Progenitor cell of endocrine pancreas (in vitro differentiated cells): ENCODE measurements at regions not wholly inside any gene's neighbourhood (a gene's known extent, or its start where the extent isn't known, plus 50 kb on each side); places are given as distances from the start of the nearest gene placed in this dataset.

ENCODE experiments used
- DNase-seq: peaks from one replicate; pipeline ENCODE4 v3.0.0; 2021; ENCODE audit warnings: low spot score; ENCODE audit not compliant: unreplicated experiment
- H3K27ac Mint-ChIP-seq: 2 replicates; pipeline ENCODE4 v1.8.0; 2021; ENCODE audit warnings: mild to moderate bottlenecking, moderate library complexity, mixed read lengths
- H3K27me3 Mint-ChIP-seq: 2 replicates; pipeline ENCODE4 v1.8.0; 2021; ENCODE audit warnings: mixed read lengths
- H3K36me3 Mint-ChIP-seq: 2 replicates; pipeline ENCODE4 v1.8.0; 2022; ENCODE audit warnings: mixed read lengths; ENCODE audit not compliant: insufficient read depth
- H3K4me1 Mint-ChIP-seq: 2 replicates; pipeline ENCODE4 v1.8.0; 2021; ENCODE audit warnings: low read depth, mixed read lengths
- H3K4me3 Mint-ChIP-seq: 2 replicates; pipeline ENCODE4 v1.8.0; 2021; ENCODE audit warnings: low read depth, mild to moderate bottlenecking, moderate library complexity, mixed read lengths
- H3K9me3 Mint-ChIP-seq: 2 replicates; pipeline ENCODE4 v1.8.0; 2021; ENCODE audit warnings: low read depth, mixed read lengths
- TF ChIP-seq, protein P1 (sequence below): fragments of 200-600 bp; sonication (generic); IDR thresholded peaks from one replicate; pipeline ENCODE4 v1.5.0; 2021; ENCODE audit warnings: antibody characterized with exemption, mild to moderate bottlenecking; ENCODE audit not compliant: unreplicated experiment

DNA sequence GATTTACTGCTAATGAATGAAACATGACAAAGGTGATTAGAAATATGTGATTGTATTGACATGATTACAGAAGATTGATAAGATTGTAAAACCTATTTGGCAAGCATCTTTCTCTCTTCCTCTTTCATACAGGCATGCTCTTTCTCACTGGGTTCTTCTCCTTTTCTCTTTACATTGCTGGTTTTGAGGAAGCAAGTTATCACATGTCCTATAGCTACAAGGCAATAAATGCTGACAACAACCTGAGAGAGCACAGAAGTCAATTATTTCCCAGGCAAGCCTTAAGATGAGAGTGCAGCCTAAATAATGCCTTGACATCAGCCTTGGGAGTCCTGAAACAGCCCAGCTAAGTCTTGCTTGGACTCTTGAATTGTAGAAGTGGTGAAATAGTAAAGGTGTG is 875.0 kb downstream of the SLITRK1 start:
- no peak for DNase-seq
- H3K27me3 Mint-ChIP-seq, result no peaks in the 10 kb centered on the region
- H3K9me3 Mint-ChIP-seq, result no peaks in the 10 kb centered on the region
- H3K36me3 Mint-ChIP-seq, result no peaks in the 10 kb centered on the region
- no peak overlapping the region for H3K4me3 Mint-ChIP-seq
- peaks cover 5% of the 10 kb centered on the region for H3K4me1 Mint-ChIP-seq
- TF ChIP-seq, protein P1, sequence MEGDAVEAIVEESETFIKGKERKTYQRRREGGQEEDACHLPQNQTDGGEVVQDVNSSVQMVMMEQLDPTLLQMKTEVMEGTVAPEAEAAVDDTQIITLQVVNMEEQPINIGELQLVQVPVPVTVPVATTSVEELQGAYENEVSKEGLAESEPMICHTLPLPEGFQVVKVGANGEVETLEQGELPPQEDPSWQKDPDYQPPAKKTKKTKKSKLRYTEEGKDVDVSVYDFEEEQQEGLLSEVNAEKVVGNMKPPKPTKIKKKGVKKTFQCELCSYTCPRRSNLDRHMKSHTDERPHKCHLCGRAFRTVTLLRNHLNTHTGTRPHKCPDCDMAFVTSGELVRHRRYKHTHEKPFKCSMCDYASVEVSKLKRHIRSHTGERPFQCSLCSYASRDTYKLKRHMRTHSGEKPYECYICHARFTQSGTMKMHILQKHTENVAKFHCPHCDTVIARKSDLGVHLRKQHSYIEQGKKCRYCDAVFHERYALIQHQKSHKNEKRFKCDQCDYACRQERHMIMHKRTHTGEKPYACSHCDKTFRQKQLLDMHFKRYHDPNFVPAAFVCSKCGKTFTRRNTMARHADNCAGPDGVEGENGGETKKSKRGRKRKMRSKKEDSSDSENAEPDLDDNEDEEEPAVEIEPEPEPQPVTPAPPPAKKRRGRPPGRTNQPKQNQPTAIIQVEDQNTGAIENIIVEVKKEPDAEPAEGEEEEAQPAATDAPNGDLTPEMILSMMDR, result no peak
- no peak overlapping the region for H3K27ac Mint-ChIP-seq

- Mint-ChIP-seq H3K27ac (no peak overlapping the region), H3K4me3 (no peak overlapping the region), H3K4me1 (no peaks in the 10 kb centered on the region), H3K36me3 (no peaks in the 10 kb centered on the region), H3K9me3 (peaks cover 4% of the 10 kb centered on the region), H3K27me3 (no peaks in the 10 kb centered on the region)
- no peak for DNase-seq
- TF ChIP-seq, protein P1, result no peak
Measured at GRCh38 chr13:83003185-83003584, 879.1 kb downstream of the SLITRK1 start.

DNA sequence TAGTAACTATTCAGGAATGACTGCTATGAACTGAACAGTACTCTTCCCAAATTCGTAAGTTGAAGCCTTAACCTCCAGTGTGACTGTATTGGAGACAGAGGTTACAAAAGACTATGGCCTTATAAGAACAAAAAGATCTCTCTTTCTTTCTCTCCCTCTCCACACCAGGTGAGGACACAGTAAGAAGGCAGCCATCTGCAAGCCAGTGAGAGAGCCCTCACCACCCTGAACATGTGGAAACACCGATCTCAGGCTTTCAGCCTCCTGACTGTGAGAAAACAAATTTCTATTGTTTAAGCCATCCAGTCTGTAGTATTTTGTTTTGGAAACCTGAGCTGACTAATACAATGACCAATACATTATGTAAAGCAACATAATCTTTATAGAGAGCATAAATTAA is 888.9 kb downstream of the SLITRK1 start:
- Mint-ChIP-seq H3K27ac (no peak overlapping the region), H3K9me3 (no peaks in the 10 kb centered on the region), H3K4me1 (no peaks in the 10 kb centered on the region), H3K27me3 (peaks cover 3% of the 10 kb centered on the region), H3K4me3 (no peak overlapping the region), H3K36me3 (no peaks in the 10 kb centered on the region)
- TF ChIP-seq, protein P1, result no peak
- no peak for DNase-seq

- Mint-ChIP-seq H3K36me3 (no peaks in the 10 kb centered on the region), H3K27me3 (peaks cover 36% of the 10 kb centered on the region), H3K4me3 (no peak overlapping the region), H3K9me3 (peaks cover 4% of the 10 kb centered on the region), H3K27ac (no peak overlapping the region), H3K4me1 (no peaks in the 10 kb centered on the region)
- DNase-seq, result no peak
- TF ChIP-seq, protein P1, result peak; percentile 7
Measured at GRCh38 chr13:82976499-82976898, 905.8 kb downstream of the SLITRK1 start.

- Mint-ChIP-seq H3K4me3 (no peak overlapping the region), H3K27me3 (peaks cover 55% of the 10 kb centered on the region), H3K27ac (no peak overlapping the region), H3K4me1 (peaks cover 11% of the 10 kb centered on the region), H3K9me3 (no peaks in the 10 kb centered on the region), H3K36me3 (no peaks in the 10 kb centered on the region)
- TF ChIP-seq, protein P1, result no peak
- no peak for DNase-seq
Measured at GRCh38 chr13:82963226-82964099, 918.8 kb downstream of the SLITRK1 start.
